ENCODE measurements at regions not wholly inside any gene's neighbourhood (a gene's known extent, or its start where the extent isn't known, plus 50 kb on each side); places are given as distances from the start of the nearest gene placed in this dataset.
"Not testable (repeated sequence)": the region's sequence is repeated elsewhere in the genome, so short reads cannot be mapped to it uniquely, and the experiment has no call there.

GRCh38 chr5:71289946-71290345 is 165.5 kb upstream of the BDP1 start:
- H3K36me3 Mint-ChIP-seq (ENCODE audit: insufficient read depth, unreplicated experiment); intact Hi-C loops (cut with micrococcal nuclease; ENCODE audit: unreplicated experiment); H3K4me3 Mint-ChIP-seq (ENCODE audit: low read depth, unreplicated experiment); H3K9me3 Mint-ChIP-seq (ENCODE audit: low read depth, unreplicated experiment); CTCF ChIA-PET; BruUV-seq (replicated peaks); H3K27me3 Mint-ChIP-seq (ENCODE audit: unreplicated experiment); H3K4me1 Mint-ChIP-seq (ENCODE audit: low read depth, unreplicated experiment); H3K27ac Mint-ChIP-seq (ENCODE audit: unreplicated experiment): not testable (repeated sequence)
- DNase-seq = peak; percentile 29

- H3K4me3 Mint-ChIP-seq (ENCODE audit: low read depth, unreplicated experiment); H3K36me3 Mint-ChIP-seq (ENCODE audit: insufficient read depth, unreplicated experiment); H3K27me3 Mint-ChIP-seq (ENCODE audit: unreplicated experiment); H3K9me3 Mint-ChIP-seq (ENCODE audit: low read depth, unreplicated experiment); BruUV-seq (replicated peaks); intact Hi-C loops (cut with micrococcal nuclease; ENCODE audit: unreplicated experiment); CTCF ChIA-PET; DNase-seq; H3K4me1 Mint-ChIP-seq (ENCODE audit: low read depth, unreplicated experiment); H3K27ac Mint-ChIP-seq (ENCODE audit: unreplicated experiment): not testable (repeated sequence)
These were observed 164.5 kb upstream of the BDP1 start for GRCh38 chr5:71290979-71291378.

All from Calu3 (cell line).